22Rv1 (cell line): ENCODE measurements at regions not wholly inside any gene's neighbourhood (a gene's known extent, or its start where the extent isn't known, plus 50 kb on each side); places are given as distances from the start of the nearest gene placed in this dataset.

Experiments
- CTCF ChIP-seq: fragments of 450-650 bp; IDR thresholded peaks from 2 replicates; pipeline ENCODE4 v1.5.1; 2017; ENCODE audit warnings: mild to moderate bottlenecking
- ZFX ChIP-seq: fragments of 450-650 bp; IDR thresholded peaks from 2 replicates; pipeline ENCODE4 v1.6.1; 2017; ENCODE audit warnings: antibody characterized with exemption, borderline replicate concordance

- TF ChIP-seq CTCF (no peak), ZFX (no peak)
Observed at GRCh38 chrX:16487620-16488385, 162.2 kb upstream of the S100G start.
